C4-2B (cell line): ENCODE measurements at regions not wholly inside any gene's neighbourhood (a gene's known extent, or its start where the extent isn't known, plus 50 kb on each side); places are given as distances from the start of the nearest gene placed in this dataset.

ENCODE experiments used
- CTCF ChIP-seq: fragments of 450-650 bp; conservative IDR thresholded peaks from 2 replicates; pipeline ENCODE4 v1.5.1; 2017; ENCODE audit warnings: mild to moderate bottlenecking
- ZFX ChIP-seq: fragments of 450-650 bp; IDR thresholded peaks from 2 replicates; pipeline ENCODE4 v1.6.1; 2017

- no peak for TF ChIP-seq CTCF
- TF ChIP-seq ZFX = no peak
Measured at GRCh38 chr22:27470169-27470772, 331.3 kb downstream of the MN1 start.
